ENCODE measurements at regions not wholly inside any gene's neighbourhood (a gene's known extent, or its start where the extent isn't known, plus 50 kb on each side); places are given as distances from the start of the nearest gene placed in this dataset.

DNA sequence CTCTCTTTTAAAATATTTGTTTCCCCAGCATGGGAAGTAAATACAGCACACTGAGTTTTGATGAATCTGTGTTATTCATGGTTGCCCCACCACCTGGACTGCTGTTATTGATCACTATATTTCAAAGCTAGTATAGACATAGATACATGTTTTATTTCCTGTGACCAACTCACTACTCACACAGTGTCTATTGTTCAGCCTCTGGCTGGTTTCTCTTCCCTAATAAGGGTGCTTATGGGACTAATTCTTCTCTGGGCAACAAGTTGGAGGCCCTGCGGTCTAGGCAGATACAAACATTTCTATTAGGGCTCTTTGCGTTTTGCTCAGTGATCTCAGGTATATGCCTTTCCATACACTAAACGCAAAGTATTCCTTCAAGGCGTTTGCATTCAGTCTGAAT, 1191.0 kb upstream of the TMEM132C start:
- no peak for DNase-seq (ENCODE audit: low read depth in 1 of 2, low spot score in 1 of 2)
- H3K27me3 ChIP-seq (ENCODE audit: insufficient read depth, poor library complexity, severe bottlenecking) = peaks cover 2% of the 10 kb centered on the region
- H3K4me3 ChIP-seq (replicated peaks; ENCODE audit: insufficient read depth, low read length) = no peak overlapping the region
- TF ChIP-seq, protein P1, sequence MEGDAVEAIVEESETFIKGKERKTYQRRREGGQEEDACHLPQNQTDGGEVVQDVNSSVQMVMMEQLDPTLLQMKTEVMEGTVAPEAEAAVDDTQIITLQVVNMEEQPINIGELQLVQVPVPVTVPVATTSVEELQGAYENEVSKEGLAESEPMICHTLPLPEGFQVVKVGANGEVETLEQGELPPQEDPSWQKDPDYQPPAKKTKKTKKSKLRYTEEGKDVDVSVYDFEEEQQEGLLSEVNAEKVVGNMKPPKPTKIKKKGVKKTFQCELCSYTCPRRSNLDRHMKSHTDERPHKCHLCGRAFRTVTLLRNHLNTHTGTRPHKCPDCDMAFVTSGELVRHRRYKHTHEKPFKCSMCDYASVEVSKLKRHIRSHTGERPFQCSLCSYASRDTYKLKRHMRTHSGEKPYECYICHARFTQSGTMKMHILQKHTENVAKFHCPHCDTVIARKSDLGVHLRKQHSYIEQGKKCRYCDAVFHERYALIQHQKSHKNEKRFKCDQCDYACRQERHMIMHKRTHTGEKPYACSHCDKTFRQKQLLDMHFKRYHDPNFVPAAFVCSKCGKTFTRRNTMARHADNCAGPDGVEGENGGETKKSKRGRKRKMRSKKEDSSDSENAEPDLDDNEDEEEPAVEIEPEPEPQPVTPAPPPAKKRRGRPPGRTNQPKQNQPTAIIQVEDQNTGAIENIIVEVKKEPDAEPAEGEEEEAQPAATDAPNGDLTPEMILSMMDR (IDR thresholded peaks at IDR 0.05; ENCODE audit: insufficient read depth, low read length) = no peak
- TF ChIP-seq GABPA (IDR thresholded peaks at IDR 0.05; ENCODE audit: low read depth) (no peak), POLR2AphosphoS5 (IDR thresholded peaks at IDR 0.05; ENCODE audit: low read depth) (no peak), SPI1 (IDR thresholded peaks at IDR 0.05; ENCODE audit: borderline replicate concordance, low read depth) (no peak)
- TF ChIP-seq, protein P2, sequence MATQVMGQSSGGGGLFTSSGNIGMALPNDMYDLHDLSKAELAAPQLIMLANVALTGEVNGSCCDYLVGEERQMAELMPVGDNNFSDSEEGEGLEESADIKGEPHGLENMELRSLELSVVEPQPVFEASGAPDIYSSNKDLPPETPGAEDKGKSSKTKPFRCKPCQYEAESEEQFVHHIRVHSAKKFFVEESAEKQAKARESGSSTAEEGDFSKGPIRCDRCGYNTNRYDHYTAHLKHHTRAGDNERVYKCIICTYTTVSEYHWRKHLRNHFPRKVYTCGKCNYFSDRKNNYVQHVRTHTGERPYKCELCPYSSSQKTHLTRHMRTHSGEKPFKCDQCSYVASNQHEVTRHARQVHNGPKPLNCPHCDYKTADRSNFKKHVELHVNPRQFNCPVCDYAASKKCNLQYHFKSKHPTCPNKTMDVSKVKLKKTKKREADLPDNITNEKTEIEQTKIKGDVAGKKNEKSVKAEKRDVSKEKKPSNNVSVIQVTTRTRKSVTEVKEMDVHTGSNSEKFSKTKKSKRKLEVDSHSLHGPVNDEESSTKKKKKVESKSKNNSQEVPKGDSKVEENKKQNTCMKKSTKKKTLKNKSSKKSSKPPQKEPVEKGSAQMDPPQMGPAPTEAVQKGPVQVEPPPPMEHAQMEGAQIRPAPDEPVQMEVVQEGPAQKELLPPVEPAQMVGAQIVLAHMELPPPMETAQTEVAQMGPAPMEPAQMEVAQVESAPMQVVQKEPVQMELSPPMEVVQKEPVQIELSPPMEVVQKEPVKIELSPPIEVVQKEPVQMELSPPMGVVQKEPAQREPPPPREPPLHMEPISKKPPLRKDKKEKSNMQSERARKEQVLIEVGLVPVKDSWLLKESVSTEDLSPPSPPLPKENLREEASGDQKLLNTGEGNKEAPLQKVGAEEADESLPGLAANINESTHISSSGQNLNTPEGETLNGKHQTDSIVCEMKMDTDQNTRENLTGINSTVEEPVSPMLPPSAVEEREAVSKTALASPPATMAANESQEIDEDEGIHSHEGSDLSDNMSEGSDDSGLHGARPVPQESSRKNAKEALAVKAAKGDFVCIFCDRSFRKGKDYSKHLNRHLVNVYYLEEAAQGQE (IDR thresholded peaks at IDR 0.05; ENCODE audit: insufficient replicate concordance, low read depth) = no peak
- H3K27ac ChIP-seq (replicated peaks) = no peak overlapping the region

DNA sequence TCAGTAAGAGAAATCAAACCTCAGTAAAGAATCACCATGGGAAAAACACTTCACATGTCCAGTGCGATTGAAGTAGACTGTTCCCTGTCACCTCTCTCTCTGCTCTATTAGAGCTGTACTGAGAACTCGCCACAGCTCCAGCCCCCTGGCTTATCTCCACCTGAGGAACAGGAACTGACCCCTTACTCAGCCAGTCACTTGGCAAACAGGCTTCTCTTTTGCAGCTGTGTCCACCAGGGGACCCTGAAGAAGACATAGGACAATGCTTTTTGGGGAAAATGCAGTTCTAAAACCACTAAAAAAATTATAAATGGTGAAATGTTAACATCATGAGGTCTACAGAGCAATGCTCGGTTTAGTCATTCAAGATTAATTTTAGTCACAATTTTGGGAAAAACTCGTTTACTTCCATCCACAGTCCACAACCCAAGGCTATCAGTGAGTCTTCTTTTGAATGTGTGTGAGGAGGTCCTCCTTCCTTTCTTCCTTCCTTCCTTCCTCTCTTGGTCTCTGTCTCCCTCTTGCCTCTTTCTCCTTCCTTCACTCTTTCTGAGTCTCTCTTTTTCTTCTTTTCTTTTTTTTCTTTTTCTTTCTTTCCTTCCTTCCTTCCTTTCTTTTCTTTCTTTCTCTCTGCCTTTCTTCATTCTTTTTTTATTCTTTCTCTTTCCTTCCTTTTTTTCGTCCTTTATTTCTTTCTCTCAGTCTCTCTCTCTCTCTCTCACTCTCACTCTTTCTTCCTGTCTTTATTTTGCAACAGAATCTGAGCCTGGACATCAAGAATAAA, 1189.5 kb upstream of the TMEM132C start:
- H3K27ac ChIP-seq (replicated peaks) = no peak overlapping the region
- TF ChIP-seq POLR2AphosphoS5 (IDR thresholded peaks at IDR 0.05; ENCODE audit: low read depth) (no peak), GABPA (IDR thresholded peaks at IDR 0.05; ENCODE audit: low read depth) (no peak), SPI1 (IDR thresholded peaks at IDR 0.05; ENCODE audit: borderline replicate concordance, low read depth) (no peak)
- TF ChIP-seq, protein P2 (IDR thresholded peaks at IDR 0.05; ENCODE audit: insufficient replicate concordance, low read depth) = no peak
- TF ChIP-seq, protein P1 (IDR thresholded peaks at IDR 0.05; ENCODE audit: insufficient read depth, low read length) = no peak
- DNase-seq (ENCODE audit: low read depth in 1 of 2, low spot score in 1 of 2) = no peak
- H3K27me3 ChIP-seq (ENCODE audit: insufficient read depth, poor library complexity, severe bottlenecking) = peaks cover 2% of the 10 kb centered on the region
- no peak overlapping the region for H3K4me3 ChIP-seq (replicated peaks; ENCODE audit: insufficient read depth, low read length)

DNA sequence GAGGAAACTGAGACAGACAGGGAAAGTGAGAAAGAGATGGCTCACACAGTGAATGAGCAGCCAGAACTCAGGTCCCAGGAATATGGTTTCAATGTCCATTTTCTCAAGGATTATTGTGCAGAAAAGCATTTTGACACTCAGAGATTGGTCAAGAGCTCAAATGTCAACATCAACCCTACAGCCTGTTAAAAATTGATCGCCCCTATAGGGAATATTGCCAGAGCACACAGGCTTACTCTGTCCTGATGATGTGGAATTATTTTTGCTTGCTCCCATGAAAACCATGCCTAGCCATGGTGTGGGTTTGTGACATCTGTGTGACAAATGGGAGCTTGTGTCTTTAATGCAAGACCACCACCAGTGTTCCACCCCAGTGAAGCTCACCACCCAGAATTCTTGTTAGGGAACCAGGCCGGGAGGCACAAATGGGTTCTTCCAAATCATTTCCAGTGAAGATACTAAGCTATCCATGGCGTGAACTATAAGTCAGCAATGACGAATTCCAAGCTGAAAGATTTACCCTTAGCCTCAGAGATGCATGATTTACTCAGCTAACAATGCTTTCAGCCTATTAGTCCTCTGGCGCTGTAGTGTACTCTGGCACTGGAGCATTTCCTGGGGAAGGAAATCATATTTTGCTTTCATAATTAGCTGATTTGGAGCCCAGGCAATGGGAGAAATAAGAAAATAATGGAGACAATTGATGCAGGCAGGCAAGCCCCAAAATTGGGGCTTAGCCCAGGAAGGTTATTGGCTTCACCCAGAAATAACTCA, 1188.2 kb upstream of the TMEM132C start:
- no peak overlapping the region for H3K4me3 ChIP-seq (replicated peaks; ENCODE audit: insufficient read depth, low read length)
- H3K27ac ChIP-seq (replicated peaks) = no peak overlapping the region
- TF ChIP-seq SPI1 (IDR thresholded peaks at IDR 0.05; ENCODE audit: borderline replicate concordance, low read depth) = no peak
- TF ChIP-seq, protein P2 (IDR thresholded peaks at IDR 0.05; ENCODE audit: insufficient replicate concordance, low read depth) = no peak
- TF ChIP-seq, protein P1 (IDR thresholded peaks at IDR 0.05; ENCODE audit: insufficient read depth, low read length) = no peak
- TF ChIP-seq POLR2AphosphoS5 (IDR thresholded peaks at IDR 0.05; ENCODE audit: low read depth) = no peak
- no peak for TF ChIP-seq GABPA (IDR thresholded peaks at IDR 0.05; ENCODE audit: low read depth)
- H3K27me3 ChIP-seq (ENCODE audit: insufficient read depth, poor library complexity, severe bottlenecking) = peaks cover 2% of the 10 kb centered on the region
- DNase-seq (ENCODE audit: low read depth in 1 of 2, low spot score in 1 of 2) = no peak

Measured in HL-60 (cell line).